PC-3 (cell line): ENCODE measurements at regions not wholly inside any gene's neighbourhood (a gene's known extent, or its start where the extent isn't known, plus 50 kb on each side); places are given as distances from the start of the nearest gene placed in this dataset.

Source experiments
- ATAC-seq: fragments of 200-7000 bp; cut with Tn5 transposase; 2 replicates; pipeline ENCODE4 v1.9.1; 2020; ENCODE audit warnings: mild to moderate bottlenecking, moderate library complexity
- BruUV-seq: library from RNA; stranded (reverse); fragments of 400-500 nt; replicated peaks from 2 replicates; lab custom pipeline; 2021; lab: Mats Ljungman, UMichigan
- CTCF ChIA-PET: fragments of 300-600 bp; sonication (Branson Sonifier 250); formaldehyde crosslinking; loops from one replicate; lab custom pipeline; 2022; ENCODE audit warnings: antibody characterized with exemption; lab: Charles Lee
- POLR2A ChIA-PET: fragments of 300-600 bp; sonication (Branson Sonifier 250); formaldehyde crosslinking; loops from one replicate; lab custom pipeline; 2022; ENCODE audit warnings: antibody characterized with exemption; ENCODE audit not compliant: unreplicated experiment; lab: Charles Lee
- DNase-seq: peaks from one replicate; pipeline ENCODE4 v3.0.0-alpha.2; 2015
- H2AFZ ChIP-seq: fragments of 300-600 bp; sonication (generic); 2 replicates; pipeline ENCODE4 v1.6.0; 2016; ENCODE audit warnings: antibody characterized with exemption, low read length
- H3F3A ChIP-seq: fragments of 300-600 bp; sonication (generic); one replicate; pipeline ENCODE4 v1.6.0; 2017; ENCODE audit warnings: antibody characterized with exemption, low read length, control low read depth, mild to moderate bottlenecking; ENCODE audit not compliant: unreplicated experiment
- H3K27ac ChIP-seq: fragments of 300-600 bp; sonication (generic); 2 replicates; pipeline ENCODE4 v1.5.1; 2016; ENCODE audit warnings: mild to moderate bottlenecking, low read length
- H3K27me3 ChIP-seq: fragments of 300-600 bp; sonication (generic); 2 replicates; pipeline ENCODE4 v1.6.1; 2016; ENCODE audit warnings: low read length, mixed read lengths
- H3K36me3 ChIP-seq: fragments of 300-600 bp; sonication (generic); 2 replicates; pipeline ENCODE4 v1.6.1; 2016; ENCODE audit warnings: low read depth, mixed run types, low read length, mixed read lengths
- H3K4me1 ChIP-seq: fragments of 300-600 bp; sonication (generic); 2 replicates; pipeline ENCODE4 v1.5.1; 2016; ENCODE audit warnings: low read length; ENCODE audit not compliant: insufficient read depth
- H3K4me2 ChIP-seq: fragments of 300-600 bp; sonication (generic); 2 replicates; pipeline ENCODE4 v1.6.0; 2016; ENCODE audit warnings: low read length
- H3K4me3 ChIP-seq: fragments of 300-600 bp; sonication (generic); 2 replicates; pipeline ENCODE4 v1.5.1; 2016; ENCODE audit warnings: mild to moderate bottlenecking, low read length, mixed read lengths
- H3K79me2 ChIP-seq: fragments of 300-600 bp; sonication (generic); 2 replicates; pipeline ENCODE4 v1.6.1; 2017; ENCODE audit warnings: low read length, mixed read lengths
- H3K9ac ChIP-seq: fragments of 300-600 bp; sonication (generic); 2 replicates; pipeline ENCODE4 v1.6.0; 2016; ENCODE audit warnings: mild to moderate bottlenecking, low read length
- H3K9me2 ChIP-seq: fragments of 300-600 bp; sonication (generic); replicated peaks from 2 replicates; pipeline ENCODE4 v1.6.1; 2016; ENCODE audit warnings: mixed run types, low read length, mixed read lengths
- H3K9me3 ChIP-seq: fragments of 300-600 bp; sonication (generic); 2 replicates; pipeline ENCODE4 v1.6.1; 2016; ENCODE audit warnings: low read length, mixed read lengths
- H4K20me1 ChIP-seq: fragments of 300-600 bp; sonication (generic); 2 replicates; pipeline ENCODE4 v1.6.1; 2016; ENCODE audit warnings: low read length, mixed read lengths
- EZH2 ChIP-seq: fragments of 300-600 bp; sonication (generic); IDR thresholded peaks from one replicate; pipeline ENCODE4 v1.6.1; 2017; ENCODE audit warnings: antibody characterized with exemption, mild to moderate bottlenecking, low read length; ENCODE audit not compliant: unreplicated experiment
- EZH2phosphoT487 ChIP-seq: fragments of 300-600 bp; sonication (generic); IDR thresholded peaks from 2 replicates; pipeline ENCODE4 v1.6.1; 2018; ENCODE audit warnings: mild to moderate bottlenecking, antibody characterized with exemption, low read length, borderline replicate concordance
- intact Hi-C: fragments of 100-400 bp; cut with micrococcal nuclease; formaldehyde crosslinking; loops from 2 replicates; pipeline ENCODE4 v1.9.0; 2023
- TF ChIP-seq, protein P1 (sequence below): fragments of 300-600 bp; sonication (generic); conservative IDR thresholded peaks from 2 replicates; pipeline ENCODE4 v1.5.1; 2017; ENCODE audit warnings: antibody characterized with exemption, low read depth, mild to moderate bottlenecking, low read length

DNA sequence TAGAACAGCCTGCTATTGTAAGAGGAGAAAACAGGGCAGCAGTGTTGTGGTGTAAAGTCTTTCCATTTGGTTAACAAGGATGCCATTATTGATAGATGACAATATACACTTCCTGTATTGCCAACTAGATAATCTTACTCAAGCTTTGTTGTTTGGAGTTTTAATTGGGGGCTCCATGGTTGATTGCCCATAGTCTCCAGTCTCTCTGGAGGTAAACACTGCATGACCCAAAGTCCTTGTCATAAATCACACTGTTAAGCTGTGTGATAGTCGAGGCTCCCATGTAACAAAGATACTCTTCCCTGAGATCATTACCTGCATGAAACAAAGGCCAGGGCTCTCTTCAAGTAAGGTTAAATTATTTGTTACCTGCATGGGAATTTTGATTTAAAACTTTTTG lies 394.6 kb downstream of the C4orf33 start:
- BruUV-seq, result no TSS peak
- H3K27me3 ChIP-seq, result no peaks in the 10 kb centered on the region
- ChIA-PET POLR2A (no interaction called here), CTCF (no interaction called here)
- H3K9me2 ChIP-seq, result no peaks in the 10 kb centered on the region
- no peak overlapping the region for H2AFZ ChIP-seq
- H4K20me1 ChIP-seq, result no peaks in the 10 kb centered on the region
- H3K79me2 ChIP-seq, result no peaks in the 10 kb centered on the region
- H3K9me3 ChIP-seq, result no peaks in the 10 kb centered on the region
- H3K4me3 ChIP-seq, result no peak overlapping the region
- ATAC-seq (no peak), DNase-seq (no peak)
- TF ChIP-seq EZH2phosphoT487 (no peak), EZH2 (no peak)
- TF ChIP-seq, protein P1, sequence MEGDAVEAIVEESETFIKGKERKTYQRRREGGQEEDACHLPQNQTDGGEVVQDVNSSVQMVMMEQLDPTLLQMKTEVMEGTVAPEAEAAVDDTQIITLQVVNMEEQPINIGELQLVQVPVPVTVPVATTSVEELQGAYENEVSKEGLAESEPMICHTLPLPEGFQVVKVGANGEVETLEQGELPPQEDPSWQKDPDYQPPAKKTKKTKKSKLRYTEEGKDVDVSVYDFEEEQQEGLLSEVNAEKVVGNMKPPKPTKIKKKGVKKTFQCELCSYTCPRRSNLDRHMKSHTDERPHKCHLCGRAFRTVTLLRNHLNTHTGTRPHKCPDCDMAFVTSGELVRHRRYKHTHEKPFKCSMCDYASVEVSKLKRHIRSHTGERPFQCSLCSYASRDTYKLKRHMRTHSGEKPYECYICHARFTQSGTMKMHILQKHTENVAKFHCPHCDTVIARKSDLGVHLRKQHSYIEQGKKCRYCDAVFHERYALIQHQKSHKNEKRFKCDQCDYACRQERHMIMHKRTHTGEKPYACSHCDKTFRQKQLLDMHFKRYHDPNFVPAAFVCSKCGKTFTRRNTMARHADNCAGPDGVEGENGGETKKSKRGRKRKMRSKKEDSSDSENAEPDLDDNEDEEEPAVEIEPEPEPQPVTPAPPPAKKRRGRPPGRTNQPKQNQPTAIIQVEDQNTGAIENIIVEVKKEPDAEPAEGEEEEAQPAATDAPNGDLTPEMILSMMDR, result no peak
- no peak overlapping the region for H3K27ac ChIP-seq
- peaks cover 6% of the 10 kb centered on the region; the same call in 1 of the 2 replicates for H3K4me1 ChIP-seq
- no peak overlapping the region for H3K9ac ChIP-seq
- no peak overlapping the region for H3K4me2 ChIP-seq
- no peaks in the 10 kb centered on the region for H3K36me3 ChIP-seq
- intact Hi-C loops, result no loop called here
- no peaks in the 10 kb centered on the region for H3F3A ChIP-seq

DNA sequence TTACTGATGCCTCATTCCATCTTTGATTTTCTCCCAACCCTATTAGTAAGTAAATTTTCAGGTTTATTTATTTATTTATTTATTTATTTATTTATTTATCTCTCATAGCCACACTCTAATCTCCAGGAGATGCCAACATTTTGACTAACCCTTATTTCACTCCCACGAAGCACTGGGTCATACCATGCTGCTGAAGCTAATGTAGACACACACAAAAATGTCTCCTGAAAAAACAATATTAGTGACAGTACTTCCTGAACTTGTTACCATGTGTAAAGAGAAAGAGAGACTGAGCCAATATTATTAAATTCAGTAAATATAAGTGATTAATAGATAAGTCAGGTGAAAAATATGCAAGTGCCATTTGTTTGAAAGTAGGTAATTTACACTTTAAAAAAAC lies 402.7 kb downstream of the C4orf33 start:
- Histone ChIP-seq H3K27ac (no peak overlapping the region), H3K4me2 (no peak overlapping the region), H3K27me3 (no peaks in the 10 kb centered on the region), H3K9me3 (no peaks in the 10 kb centered on the region), H3K4me1 (no peaks in the 10 kb centered on the region), H3F3A (no peaks in the 10 kb centered on the region), H3K9me2 (no peaks in the 10 kb centered on the region), H2AFZ (no peak overlapping the region), H3K4me3 (no peak overlapping the region), H3K36me3 (no peaks in the 10 kb centered on the region), H3K9ac (no peak overlapping the region), H3K79me2 (no peaks in the 10 kb centered on the region), H4K20me1 (no peaks in the 10 kb centered on the region)
- intact Hi-C loops, result no loop called here
- ChIA-PET CTCF (no interaction called here), POLR2A (interaction anchor here (0.6 kb wide), 1 partner anchor 18 kb away, joined by 3 read pairs; no protein-coding TSS in a partner anchor)
- no peak for TF ChIP-seq EZH2phosphoT487
- no peak for TF ChIP-seq EZH2
- TF ChIP-seq, protein P1, result no peak
- no peak; the same call in 1 of the 2 replicates for ATAC-seq
- BruUV-seq, result no TSS peak
- no peak for DNase-seq

DNA sequence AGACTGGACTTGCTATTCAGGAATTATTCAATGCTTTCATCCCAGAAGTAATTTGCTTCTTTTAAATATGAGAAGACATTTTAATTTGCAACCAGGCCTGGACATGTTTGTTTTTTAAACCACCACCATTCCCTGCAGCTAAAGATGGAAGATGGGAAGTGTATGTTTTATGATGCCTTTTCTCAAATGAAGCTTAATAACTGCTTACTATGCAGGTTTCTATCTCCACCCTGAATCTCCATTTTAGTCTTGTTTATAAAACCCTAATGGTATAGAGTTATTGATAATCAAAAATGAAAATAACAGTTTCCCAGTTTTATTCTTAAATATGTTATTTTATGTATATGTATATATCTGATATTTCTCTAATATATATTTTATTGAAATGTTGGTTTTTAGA lies 418.9 kb downstream of the C4orf33 start:
- no peaks in the 10 kb centered on the region for H3K9me2 ChIP-seq
- H3K79me2 ChIP-seq, result no peaks in the 10 kb centered on the region
- no peak overlapping the region for H3K27ac ChIP-seq
- H2AFZ ChIP-seq, result no peak overlapping the region
- ChIA-PET POLR2A (no interaction called here), CTCF (no interaction called here)
- H3K9me3 ChIP-seq, result no peaks in the 10 kb centered on the region
- H3K27me3 ChIP-seq, result no peaks in the 10 kb centered on the region
- BruUV-seq, result no TSS peak
- H3F3A ChIP-seq, result no peaks in the 10 kb centered on the region
- intact Hi-C loops, result no loop called here
- no peak overlapping the region for H3K9ac ChIP-seq
- H3K36me3 ChIP-seq, result no peaks in the 10 kb centered on the region
- no peak for TF ChIP-seq EZH2
- TF ChIP-seq EZH2phosphoT487, result no peak
- TF ChIP-seq, protein P1, result no peak
- H3K4me2 ChIP-seq, result no peak overlapping the region
- no peaks in the 10 kb centered on the region for H4K20me1 ChIP-seq
- no peak overlapping the region for H3K4me3 ChIP-seq
- DNase-seq (no peak), ATAC-seq (no peak)
- no peaks in the 10 kb centered on the region for H3K4me1 ChIP-seq
